GM21529 (cell line): ENCODE measurements at regions not wholly inside any gene's neighbourhood (a gene's known extent, or its start where the extent isn't known, plus 50 kb on each side); places are given as distances from the start of the nearest gene placed in this dataset.
"Not testable (repeated sequence)": the region's sequence is repeated elsewhere in the genome, so short reads cannot be mapped to it uniquely, and the experiment has no call there.

Experiments
- ATAC-seq: cut with Tn5 transposase; IDR thresholded peaks from one replicate; pipeline ENCODE4 v1.9.1; 2021; ENCODE audit not compliant: unreplicated experiment

DNA sequence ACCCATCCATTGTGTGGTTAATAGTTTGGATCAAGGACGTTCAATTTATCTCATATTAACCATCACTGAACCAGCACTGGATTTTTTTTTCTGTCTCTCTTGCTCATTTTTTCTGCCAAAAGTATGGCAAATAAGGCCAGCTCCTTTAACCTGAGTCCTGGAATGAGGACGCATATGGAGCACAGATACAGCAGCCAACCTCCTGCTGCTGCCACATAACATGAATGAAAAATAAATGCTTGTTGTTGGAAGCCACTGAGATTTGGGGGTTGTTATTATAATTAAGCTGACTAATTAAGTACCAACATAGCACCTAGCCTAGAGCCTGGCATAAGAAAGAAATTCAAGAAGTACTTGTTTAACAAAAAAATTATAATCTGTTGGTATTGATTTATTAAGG lies 335.3 kb upstream of the DUSP10 start:
- ATAC-seq: no peak

DNA sequence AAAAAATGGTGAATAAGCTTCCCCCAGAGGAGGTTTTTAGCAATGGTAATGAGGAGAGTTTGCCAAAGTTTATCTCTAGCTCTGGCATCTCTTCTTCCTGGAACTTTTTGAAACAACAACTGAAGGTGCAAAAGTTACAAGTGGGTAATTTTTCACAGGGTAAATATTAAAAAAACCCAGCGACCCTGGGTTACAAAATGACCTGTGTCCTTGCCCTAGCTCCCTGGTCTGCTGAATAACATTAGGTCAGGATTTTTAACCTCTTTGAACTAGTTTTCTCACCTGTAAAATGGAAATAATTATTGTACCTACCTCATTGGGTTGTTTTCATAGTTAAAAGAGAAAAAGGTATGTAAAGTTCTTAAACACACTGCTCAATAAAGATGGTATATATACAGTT lies 332.4 kb upstream of the DUSP10 start:
- ATAC-seq: no peak

DNA sequence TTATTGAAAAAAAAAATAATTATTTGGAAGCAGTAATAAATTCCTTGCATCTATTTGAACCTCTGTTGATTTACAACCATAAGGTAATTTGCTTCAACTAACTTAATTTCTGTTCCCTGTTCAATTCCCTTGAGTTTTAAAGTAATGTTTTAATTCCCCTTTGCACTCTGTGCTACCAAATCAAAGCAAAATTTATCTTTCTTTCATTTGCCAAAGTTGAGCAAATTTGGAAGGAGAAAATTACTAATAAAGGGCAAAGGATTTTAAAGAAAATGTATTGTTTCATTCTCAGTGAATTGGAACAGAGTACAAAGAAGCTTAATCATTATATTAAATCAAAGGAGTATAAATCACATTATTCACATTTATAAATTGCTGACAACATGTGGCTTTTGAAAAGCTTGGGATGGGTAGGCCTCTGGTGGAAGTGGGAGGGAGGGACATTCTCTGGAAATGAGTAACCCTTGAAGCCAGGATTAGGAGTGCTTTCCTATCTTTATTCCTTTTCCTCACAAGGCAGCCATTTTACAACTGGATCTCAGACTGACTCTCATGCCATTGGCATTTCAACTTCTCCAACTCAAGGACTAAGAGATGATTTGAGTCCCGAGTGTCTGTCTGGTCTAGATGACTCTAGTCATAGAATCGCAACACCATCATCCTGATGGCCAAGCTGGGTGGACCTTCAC lies 331.6 kb upstream of the DUSP10 start:
- ATAC-seq: no peak

DNA sequence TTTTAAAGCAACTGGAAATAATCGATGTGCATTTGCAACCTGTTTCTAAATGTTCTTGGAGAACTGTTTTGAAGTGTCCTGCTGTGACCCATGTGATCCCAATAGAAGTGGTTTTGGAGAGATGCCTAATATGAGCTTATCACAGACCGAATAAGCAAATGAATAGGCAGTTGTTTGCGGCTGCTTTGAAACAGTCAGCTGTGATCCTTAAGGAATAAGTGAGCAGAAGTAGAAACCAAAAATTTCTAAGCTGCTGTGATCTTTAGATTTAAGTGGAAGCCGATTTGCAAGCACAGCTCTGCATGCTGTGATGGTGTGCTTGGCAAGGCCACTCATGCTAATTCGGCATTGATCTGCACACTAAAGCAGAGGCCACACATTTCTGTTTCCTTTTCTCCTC lies 329.5 kb upstream of the DUSP10 start:
- ATAC-seq: no peak

GRCh38 chr1:222068937-222069336 lies 327.0 kb upstream of the DUSP10 start:
- ATAC-seq: no peak

- ATAC-seq: no peak
These were observed 326.2 kb upstream of the DUSP10 start for GRCh38 chr1:222068101-222068500.

GRCh38 chr1:222066539-222066938 lies 324.6 kb upstream of the DUSP10 start:
- no peak for ATAC-seq

DNA sequence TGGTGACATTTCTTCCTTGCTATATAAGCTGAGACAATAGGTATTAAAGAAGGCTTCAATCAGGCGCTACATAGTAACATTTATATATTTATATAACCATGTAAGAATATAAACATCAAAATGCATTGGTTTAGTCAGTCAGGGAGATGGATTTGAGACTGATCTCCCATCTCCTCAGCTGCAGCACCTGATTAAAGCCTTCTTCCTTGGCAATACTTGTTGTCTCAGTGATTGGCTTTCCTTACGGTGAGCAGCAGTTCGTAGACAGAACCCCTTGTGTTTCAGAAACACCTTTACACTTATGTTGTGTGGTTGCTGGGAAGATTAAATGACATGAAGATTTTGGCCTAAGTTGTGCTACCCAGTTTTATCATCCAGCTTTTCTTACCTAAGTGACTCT lies 323.3 kb upstream of the DUSP10 start:
- ATAC-seq: no peak

GRCh38 chr1:222064388-222065211 lies 322.7 kb upstream of the DUSP10 start:
- no peak for ATAC-seq

DNA sequence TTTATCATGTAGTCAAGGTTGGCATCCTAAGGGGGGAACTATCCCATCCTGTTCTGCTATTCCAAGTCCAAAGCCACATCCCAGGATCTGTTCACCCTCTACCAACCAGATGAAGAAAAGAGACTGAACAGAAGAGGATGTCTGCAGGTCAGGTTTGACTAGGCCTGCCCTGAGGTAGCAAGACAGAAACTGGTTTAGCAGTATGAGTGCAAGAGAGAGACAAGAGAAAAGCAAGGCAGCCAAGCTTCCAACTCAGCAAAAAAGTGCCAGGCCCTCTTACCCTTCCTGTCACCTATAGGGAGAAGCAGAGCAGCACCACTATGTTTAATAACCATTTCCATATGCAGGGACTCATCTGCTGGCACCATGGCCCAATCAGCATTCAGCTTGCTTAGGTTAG lies 320.8 kb upstream of the DUSP10 start:
- ATAC-seq: no peak

DNA sequence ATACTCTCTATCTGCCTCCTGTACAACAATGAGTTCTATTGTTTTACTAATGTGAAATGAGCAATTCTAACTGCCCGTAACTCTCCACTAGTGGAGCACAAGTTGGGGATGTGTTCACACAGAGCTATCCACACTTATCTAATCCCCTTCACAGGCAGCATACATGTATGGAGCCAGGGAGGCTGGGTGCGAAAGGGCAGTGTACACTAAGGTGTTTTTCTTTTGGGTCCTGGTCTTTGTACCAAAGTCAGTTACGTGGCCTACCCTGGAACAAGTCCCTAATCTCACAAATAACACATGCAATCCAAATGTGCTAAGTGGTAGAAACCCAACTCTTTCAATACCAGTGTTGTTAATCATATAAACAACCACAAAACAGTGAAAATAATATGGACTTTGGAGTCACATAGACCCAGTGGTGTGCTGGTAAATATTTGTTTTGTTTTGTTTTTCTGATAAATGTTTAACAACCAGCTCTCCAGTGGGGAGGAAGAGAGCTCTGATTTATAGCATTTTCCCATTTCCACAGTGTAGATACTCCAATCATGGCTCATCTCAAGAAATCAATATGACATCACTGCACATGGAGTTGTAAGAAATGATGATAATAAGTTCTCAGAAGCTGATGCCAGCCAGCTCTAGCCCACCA lies 319.9 kb upstream of the DUSP10 start:
- ATAC-seq: no peak

GRCh38 chr1:222060210-222060916 lies 318.5 kb upstream of the DUSP10 start:
- no peak for ATAC-seq

GRCh38 chr1:222058249-222058648 lies 316.4 kb upstream of the DUSP10 start:
- no peak for ATAC-seq

GRCh38 chr1:222057162-222057561 lies 315.3 kb upstream of the DUSP10 start:
- peak; percentile 66 for ATAC-seq

DNA sequence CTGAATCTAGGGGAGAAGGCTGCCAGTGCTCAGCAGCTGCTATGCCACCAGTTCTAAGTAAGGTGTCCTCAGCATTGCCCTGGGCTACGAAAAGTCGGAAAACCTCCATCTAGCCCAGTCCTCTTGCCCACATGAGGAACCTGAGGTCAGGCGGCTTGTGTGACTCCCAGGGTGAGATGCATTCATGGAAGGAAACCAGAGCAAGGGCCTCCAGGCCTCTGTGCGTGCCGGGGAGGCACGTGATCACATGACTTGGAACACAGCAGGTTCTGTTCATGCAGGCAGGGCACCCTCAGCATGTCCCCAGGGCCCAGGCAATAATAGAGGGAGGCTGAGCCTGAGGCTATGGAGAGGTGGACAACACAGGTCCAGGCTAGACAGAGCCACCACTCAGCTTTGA lies 312.5 kb upstream of the DUSP10 start:
- ATAC-seq: no peak

- no peak for ATAC-seq
These were observed 312.0 kb upstream of the DUSP10 start for GRCh38 chr1:222053790-222054294.

DNA sequence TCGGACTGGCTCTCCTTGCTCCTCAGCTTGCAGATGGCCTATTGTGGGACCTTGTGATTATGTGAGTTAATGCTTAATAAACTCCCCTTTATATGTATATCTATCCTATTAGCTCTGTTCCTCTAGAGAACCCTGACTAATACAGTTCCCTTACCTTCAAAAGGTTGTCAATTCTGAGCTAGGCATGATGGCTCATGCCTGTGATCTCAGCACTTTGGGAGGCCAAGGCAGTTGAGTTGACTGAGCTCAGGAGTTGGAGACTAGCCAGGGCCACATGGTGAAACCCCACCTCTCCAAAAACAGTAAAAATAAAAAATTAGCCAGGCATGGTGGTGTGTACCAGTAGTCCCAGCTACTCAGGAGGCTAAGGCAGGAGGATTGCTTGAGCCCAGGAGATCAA lies 309.4 kb upstream of the DUSP10 start:
- ATAC-seq: not testable (repeated sequence)

DNA sequence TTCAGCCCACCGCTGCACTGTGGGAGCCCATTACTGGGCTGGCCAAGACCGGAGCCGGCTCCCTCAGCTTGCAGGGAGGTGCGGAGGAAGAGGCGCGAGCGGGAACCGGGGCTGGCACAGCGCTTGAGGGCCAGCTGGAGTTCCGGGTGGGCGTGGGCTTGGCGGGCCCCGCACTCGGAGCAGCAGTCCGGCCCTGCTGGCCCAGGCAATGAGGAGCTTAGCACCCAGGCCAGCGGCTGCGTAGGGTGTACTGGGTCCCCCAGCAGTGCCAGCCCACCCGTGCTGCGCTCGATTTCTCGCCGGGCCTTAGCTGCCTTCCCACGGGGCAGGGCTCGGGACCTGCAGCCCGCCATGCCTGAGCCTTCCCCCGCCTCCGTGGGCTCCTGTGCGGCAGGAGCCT lies 307.8 kb upstream of the DUSP10 start:
- ATAC-seq: not testable (repeated sequence)

GRCh38 chr1:222049176-222049575 lies 307.3 kb upstream of the DUSP10 start:
- ATAC-seq: no peak

- ATAC-seq: peak; percentile 82
These were observed 306.3 kb upstream of the DUSP10 start for GRCh38 chr1:222048094-222048595.

DNA sequence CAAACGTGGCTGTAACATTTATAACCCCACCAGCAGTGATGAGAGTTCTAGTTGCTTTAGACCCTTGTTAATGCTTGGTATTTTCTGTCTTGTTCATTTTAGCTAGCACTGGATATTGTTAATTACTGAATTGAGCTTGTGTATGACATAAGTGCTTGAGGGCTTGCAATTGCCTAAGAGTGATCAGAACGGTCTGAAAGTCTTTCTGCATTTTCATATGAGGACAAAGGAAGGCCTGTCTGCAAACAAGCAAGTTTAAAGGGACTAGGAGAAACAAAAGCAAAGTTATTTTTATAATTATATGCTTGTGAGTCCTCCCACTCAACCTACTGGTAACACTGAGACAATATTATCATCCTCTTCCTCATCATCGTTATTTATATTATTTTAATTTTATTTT lies 305.5 kb upstream of the DUSP10 start:
- ATAC-seq: no peak
